ENCODE measurements at regions not wholly inside any gene's neighbourhood (a gene's known extent, or its start where the extent isn't known, plus 50 kb on each side); places are given as distances from the start of the nearest gene placed in this dataset.

GRCh38 chr11:81380395-81380794 lies 1353.3 kb downstream of the FAM181B start:
- H3K9me3 ChIP-seq (ENCODE audit: low read length): no peaks in the 10 kb centered on the region
- no peaks in the 10 kb centered on the region for H3K36me3 ChIP-seq (ENCODE audit: insufficient read depth, low read length)
- H3K4me3 ChIP-seq (ENCODE audit: low read depth in 1 of 2, low read length in 2 of 2): no peak overlapping the region
- H3K27ac ChIP-seq (ENCODE audit: low read depth, low read length): no peak overlapping the region
- H3K9ac ChIP-seq (ENCODE audit: low read length): no peak overlapping the region
- no peaks in the 10 kb centered on the region for H3K27me3 ChIP-seq (ENCODE audit: control insufficient read depth in 1 of 2, insufficient read depth in 2 of 2, low read length in 2 of 2)
- H3K4me1 ChIP-seq (ENCODE audit: insufficient read depth, low read length): no peaks in the 10 kb centered on the region

GRCh38 chr11:81377418-81377817 lies 1356.2 kb downstream of the FAM181B start:
- Histone ChIP-seq H3K4me3 (ENCODE audit: low read depth in 1 of 2, low read length in 2 of 2) (no peak overlapping the region), H3K9me3 (ENCODE audit: low read length) (no peaks in the 10 kb centered on the region), H3K27me3 (ENCODE audit: control insufficient read depth in 1 of 2, insufficient read depth in 2 of 2, low read length in 2 of 2) (no peaks in the 10 kb centered on the region), H3K4me1 (ENCODE audit: insufficient read depth, low read length) (no peaks in the 10 kb centered on the region), H3K36me3 (ENCODE audit: insufficient read depth, low read length) (no peaks in the 10 kb centered on the region), H3K9ac (ENCODE audit: low read length) (no peak overlapping the region), H3K27ac (ENCODE audit: low read depth, low read length) (no peak overlapping the region)

- H3K36me3 ChIP-seq (ENCODE audit: insufficient read depth, low read length): no peaks in the 10 kb centered on the region
- H3K27me3 ChIP-seq (ENCODE audit: control insufficient read depth in 1 of 2, insufficient read depth in 2 of 2, low read length in 2 of 2): no peaks in the 10 kb centered on the region
- no peaks in the 10 kb centered on the region for H3K9me3 ChIP-seq (ENCODE audit: low read length)
- no peak overlapping the region for H3K9ac ChIP-seq (ENCODE audit: low read length)
- H3K27ac ChIP-seq (ENCODE audit: low read depth, low read length): no peak overlapping the region
- H3K4me3 ChIP-seq (ENCODE audit: low read depth in 1 of 2, low read length in 2 of 2): no peak overlapping the region
- no peaks in the 10 kb centered on the region for H3K4me1 ChIP-seq (ENCODE audit: insufficient read depth, low read length)
Measured at GRCh38 chr11:81373986-81374385, 1359.7 kb downstream of the FAM181B start.

GRCh38 chr11:81368192-81368591 lies 1365.5 kb downstream of the FAM181B start:
- Histone ChIP-seq H3K9me3 (ENCODE audit: low read length) (no peaks in the 10 kb centered on the region), H3K4me1 (ENCODE audit: insufficient read depth, low read length) (no peaks in the 10 kb centered on the region), H3K4me3 (ENCODE audit: low read depth in 1 of 2, low read length in 2 of 2) (no peak overlapping the region), H3K27ac (ENCODE audit: low read depth, low read length) (no peak overlapping the region), H3K36me3 (ENCODE audit: insufficient read depth, low read length) (no peaks in the 10 kb centered on the region), H3K9ac (ENCODE audit: low read length) (no peak overlapping the region), H3K27me3 (ENCODE audit: control insufficient read depth in 1 of 2, insufficient read depth in 2 of 2, low read length in 2 of 2) (no peaks in the 10 kb centered on the region)

GRCh38 chr11:81365496-81365895 lies 1368.2 kb downstream of the FAM181B start:
- Histone ChIP-seq H3K4me1 (ENCODE audit: insufficient read depth, low read length) (no peaks in the 10 kb centered on the region), H3K4me3 (ENCODE audit: low read depth in 1 of 2, low read length in 2 of 2) (no peak overlapping the region), H3K9ac (ENCODE audit: low read length) (no peak overlapping the region), H3K36me3 (ENCODE audit: insufficient read depth, low read length) (no peaks in the 10 kb centered on the region), H3K27me3 (ENCODE audit: control insufficient read depth in 1 of 2, insufficient read depth in 2 of 2, low read length in 2 of 2) (no peaks in the 10 kb centered on the region), H3K9me3 (ENCODE audit: low read length) (no peaks in the 10 kb centered on the region), H3K27ac (ENCODE audit: low read depth, low read length) (no peak overlapping the region)

- no peak overlapping the region for H3K9ac ChIP-seq (ENCODE audit: low read length)
- no peaks in the 10 kb centered on the region for H3K4me1 ChIP-seq (ENCODE audit: insufficient read depth, low read length)
- H3K4me3 ChIP-seq (ENCODE audit: low read depth in 1 of 2, low read length in 2 of 2): no peak overlapping the region
- H3K36me3 ChIP-seq (ENCODE audit: insufficient read depth, low read length): no peaks in the 10 kb centered on the region
- H3K9me3 ChIP-seq (ENCODE audit: low read length): no peaks in the 10 kb centered on the region
- no peaks in the 10 kb centered on the region for H3K27me3 ChIP-seq (ENCODE audit: control insufficient read depth in 1 of 2, insufficient read depth in 2 of 2, low read length in 2 of 2)
- no peak overlapping the region for H3K27ac ChIP-seq (ENCODE audit: low read depth, low read length)
Measured at GRCh38 chr11:81359476-81359875, 1374.2 kb downstream of the FAM181B start.

GRCh38 chr11:81345609-81346008 lies 1388.1 kb downstream of the FAM181B start:
- no peaks in the 10 kb centered on the region for H3K27me3 ChIP-seq (ENCODE audit: control insufficient read depth in 1 of 2, insufficient read depth in 2 of 2, low read length in 2 of 2)
- no peak overlapping the region for H3K4me3 ChIP-seq (ENCODE audit: low read depth in 1 of 2, low read length in 2 of 2)
- H3K27ac ChIP-seq (ENCODE audit: low read depth, low read length): no peak overlapping the region
- no peaks in the 10 kb centered on the region for H3K9me3 ChIP-seq (ENCODE audit: low read length)
- H3K4me1 ChIP-seq (ENCODE audit: insufficient read depth, low read length): no peaks in the 10 kb centered on the region
- H3K9ac ChIP-seq (ENCODE audit: low read length): no peak overlapping the region
- H3K36me3 ChIP-seq (ENCODE audit: insufficient read depth, low read length): no peaks in the 10 kb centered on the region

GRCh38 chr11:81342966-81343365 lies 1390.7 kb downstream of the FAM181B start:
- H3K9ac ChIP-seq (ENCODE audit: low read length): no peak overlapping the region
- no peaks in the 10 kb centered on the region for H3K27me3 ChIP-seq (ENCODE audit: control insufficient read depth in 1 of 2, insufficient read depth in 2 of 2, low read length in 2 of 2)
- H3K4me3 ChIP-seq (ENCODE audit: low read depth in 1 of 2, low read length in 2 of 2): no peak overlapping the region
- no peaks in the 10 kb centered on the region for H3K9me3 ChIP-seq (ENCODE audit: low read length)
- no peaks in the 10 kb centered on the region for H3K36me3 ChIP-seq (ENCODE audit: insufficient read depth, low read length)
- H3K27ac ChIP-seq (ENCODE audit: low read depth, low read length): no peak overlapping the region
- H3K4me1 ChIP-seq (ENCODE audit: insufficient read depth, low read length): no peaks in the 10 kb centered on the region

GRCh38 chr11:81340225-81340624 lies 1393.4 kb downstream of the FAM181B start:
- Histone ChIP-seq H3K9me3 (ENCODE audit: low read length) (no peaks in the 10 kb centered on the region), H3K4me1 (ENCODE audit: insufficient read depth, low read length) (no peaks in the 10 kb centered on the region), H3K27ac (ENCODE audit: low read depth, low read length) (no peak overlapping the region), H3K4me3 (ENCODE audit: low read depth in 1 of 2, low read length in 2 of 2) (no peak overlapping the region), H3K9ac (ENCODE audit: low read length) (no peak overlapping the region), H3K36me3 (ENCODE audit: insufficient read depth, low read length) (no peaks in the 10 kb centered on the region), H3K27me3 (ENCODE audit: control insufficient read depth in 1 of 2, insufficient read depth in 2 of 2, low read length in 2 of 2) (no peaks in the 10 kb centered on the region)

- Histone ChIP-seq H3K36me3 (ENCODE audit: insufficient read depth, low read length) (no peaks in the 10 kb centered on the region), H3K4me1 (ENCODE audit: insufficient read depth, low read length) (no peaks in the 10 kb centered on the region), H3K9ac (ENCODE audit: low read length) (no peak overlapping the region), H3K27me3 (ENCODE audit: control insufficient read depth in 1 of 2, insufficient read depth in 2 of 2, low read length in 2 of 2) (no peaks in the 10 kb centered on the region), H3K27ac (ENCODE audit: low read depth, low read length) (no peak overlapping the region), H3K9me3 (ENCODE audit: low read length) (no peaks in the 10 kb centered on the region), H3K4me3 (ENCODE audit: low read depth in 1 of 2, low read length in 2 of 2) (no peak overlapping the region)
Measured at GRCh38 chr11:81339521-81339920, 1394.1 kb downstream of the FAM181B start.

GRCh38 chr11:81337756-81338155 lies 1395.9 kb downstream of the FAM181B start:
- Histone ChIP-seq H3K27ac (ENCODE audit: low read depth, low read length) (no peak overlapping the region), H3K9me3 (ENCODE audit: low read length) (no peaks in the 10 kb centered on the region), H3K36me3 (ENCODE audit: insufficient read depth, low read length) (no peaks in the 10 kb centered on the region), H3K4me1 (ENCODE audit: insufficient read depth, low read length) (no peaks in the 10 kb centered on the region), H3K9ac (ENCODE audit: low read length) (no peak overlapping the region), H3K27me3 (ENCODE audit: control insufficient read depth in 1 of 2, insufficient read depth in 2 of 2, low read length in 2 of 2) (no peaks in the 10 kb centered on the region), H3K4me3 (ENCODE audit: low read depth in 1 of 2, low read length in 2 of 2) (no peak overlapping the region)

GRCh38 chr11:81332276-81332675 lies 1401.4 kb downstream of the FAM181B start:
- H3K9me3 ChIP-seq (ENCODE audit: low read length): no peaks in the 10 kb centered on the region
- no peaks in the 10 kb centered on the region for H3K4me1 ChIP-seq (ENCODE audit: insufficient read depth, low read length)
- no peak overlapping the region for H3K4me3 ChIP-seq (ENCODE audit: low read depth in 1 of 2, low read length in 2 of 2)
- H3K9ac ChIP-seq (ENCODE audit: low read length): no peak overlapping the region
- no peaks in the 10 kb centered on the region for H3K27me3 ChIP-seq (ENCODE audit: control insufficient read depth in 1 of 2, insufficient read depth in 2 of 2, low read length in 2 of 2)
- no peaks in the 10 kb centered on the region for H3K36me3 ChIP-seq (ENCODE audit: insufficient read depth, low read length)
- no peak overlapping the region for H3K27ac ChIP-seq (ENCODE audit: low read depth, low read length)

Data from muscle layer of colon (tissue), 2 donors.